HG03103 (cell line): ENCODE measurements at regions not wholly inside any gene's neighbourhood (a gene's known extent, or its start where the extent isn't known, plus 50 kb on each side); places are given as distances from the start of the nearest gene placed in this dataset.

Experiments
- ATAC-seq: cut with Tn5 transposase; IDR thresholded peaks from one replicate; pipeline ENCODE4 v1.9.1; 2021; ENCODE audit warnings: low read depth; ENCODE audit not compliant: unreplicated experiment

DNA sequence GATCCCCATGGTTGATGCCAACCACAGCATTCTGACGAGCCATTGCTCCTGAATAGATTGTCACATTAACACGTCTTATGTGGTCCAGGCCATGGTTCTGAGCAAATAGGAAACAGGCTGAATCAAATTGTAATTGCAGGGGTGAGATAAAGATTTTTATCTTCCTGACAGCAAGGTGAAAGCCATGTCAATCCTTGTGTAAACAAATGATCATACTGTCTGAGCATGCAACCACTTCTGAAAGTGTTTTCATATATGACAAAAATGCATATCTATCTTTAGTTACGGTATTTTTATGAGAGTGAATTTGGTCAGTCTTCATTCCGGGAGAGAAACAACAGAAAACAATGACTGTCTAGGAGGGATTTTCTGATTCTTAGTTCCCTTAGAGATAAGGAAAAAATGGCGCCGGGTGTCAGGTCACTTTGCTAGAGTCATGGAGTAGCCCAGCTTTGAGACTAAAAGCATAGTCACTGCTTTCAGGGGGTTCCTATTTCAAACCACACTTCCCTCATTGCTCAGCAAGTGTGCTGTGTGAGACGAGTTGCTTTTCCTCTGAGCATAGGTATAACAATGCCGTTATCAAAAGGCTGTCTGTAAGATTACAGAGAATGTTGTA is 958.9 kb downstream of the DCDC2C start:
- ATAC-seq = no peak

DNA sequence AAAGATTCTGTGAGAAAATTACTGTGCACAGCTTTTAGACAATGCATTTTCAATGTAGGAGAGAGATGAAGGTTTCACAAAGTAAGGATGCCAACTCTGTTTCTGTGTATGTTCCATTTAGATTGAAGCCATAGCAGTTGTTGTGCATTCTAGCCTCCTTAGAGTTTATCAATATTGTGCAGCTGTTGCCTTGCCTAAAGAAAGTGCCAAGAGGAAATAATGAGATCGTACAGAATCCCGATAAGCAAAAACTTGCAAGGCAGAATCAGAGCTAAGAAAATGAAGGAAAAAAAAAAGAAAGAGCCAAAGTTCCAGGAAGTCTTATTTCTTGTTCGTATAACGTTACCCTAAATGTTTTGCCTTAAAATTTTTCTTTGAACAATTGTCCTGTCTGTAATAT is 965.0 kb downstream of the DCDC2C start:
- ATAC-seq = no peak

DNA sequence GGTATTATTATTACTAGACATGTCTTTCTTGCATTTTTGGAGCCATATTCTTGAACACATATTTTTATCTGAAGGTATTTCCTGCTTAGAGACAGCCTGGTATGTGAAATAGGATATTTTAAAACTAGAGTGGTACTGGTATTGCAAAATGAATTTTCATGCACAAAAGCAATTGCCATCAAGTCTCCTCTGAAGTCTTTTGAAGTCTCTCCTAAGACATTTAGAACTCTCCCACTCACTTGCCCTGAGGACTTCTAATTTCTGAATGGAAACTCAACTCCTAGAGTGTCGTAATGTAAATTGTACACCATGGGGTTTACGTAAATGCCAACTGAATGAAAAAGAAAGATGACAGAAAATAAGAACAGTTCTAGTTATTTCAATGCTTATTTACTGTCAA is 967.0 kb downstream of the DCDC2C start:
- ATAC-seq = no peak

DNA sequence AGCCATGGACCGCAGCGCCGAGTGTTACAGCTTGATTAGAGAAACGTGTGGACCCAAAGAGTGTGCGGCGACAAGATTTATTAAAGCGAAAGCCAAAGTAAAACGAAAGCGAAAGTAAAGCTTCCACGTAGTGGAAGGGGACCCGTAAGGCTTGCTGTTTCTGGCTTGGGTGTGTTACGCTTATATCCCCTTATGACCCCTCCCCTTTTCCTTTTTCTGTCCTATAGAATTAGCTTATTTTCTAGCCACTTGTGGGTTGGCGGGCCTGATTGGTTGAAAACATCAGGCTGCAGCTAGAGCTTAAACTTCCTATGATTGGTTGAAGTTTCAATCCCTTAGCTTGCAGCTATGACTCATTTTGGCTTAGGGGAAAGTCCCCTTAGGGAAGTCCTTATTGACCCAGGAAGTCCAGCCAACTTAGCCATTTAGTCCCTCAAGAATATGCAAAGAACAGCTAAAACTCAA is 969.7 kb downstream of the DCDC2C start:
- no peak for ATAC-seq

DNA sequence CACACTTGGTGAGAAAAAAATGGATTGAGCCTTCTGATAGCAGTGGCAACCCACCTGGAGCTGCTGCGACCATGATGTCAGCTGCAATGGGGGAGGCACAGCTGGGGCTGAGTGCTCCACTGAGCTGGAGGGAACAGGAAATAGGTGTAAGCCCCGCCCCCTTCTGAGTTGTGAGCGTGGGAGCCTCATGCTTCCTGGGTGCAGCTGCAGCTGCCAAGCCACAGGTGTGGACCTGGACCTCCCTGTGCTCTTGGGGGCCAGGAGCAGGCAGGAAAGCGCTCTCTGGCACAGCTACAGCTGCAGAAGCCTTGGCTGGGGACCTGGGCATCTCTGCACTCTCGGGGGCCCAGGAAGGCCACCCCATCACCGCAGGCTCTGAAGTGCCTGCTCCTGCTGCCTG is 970.6 kb downstream of the DCDC2C start:
- no peak for ATAC-seq

DNA sequence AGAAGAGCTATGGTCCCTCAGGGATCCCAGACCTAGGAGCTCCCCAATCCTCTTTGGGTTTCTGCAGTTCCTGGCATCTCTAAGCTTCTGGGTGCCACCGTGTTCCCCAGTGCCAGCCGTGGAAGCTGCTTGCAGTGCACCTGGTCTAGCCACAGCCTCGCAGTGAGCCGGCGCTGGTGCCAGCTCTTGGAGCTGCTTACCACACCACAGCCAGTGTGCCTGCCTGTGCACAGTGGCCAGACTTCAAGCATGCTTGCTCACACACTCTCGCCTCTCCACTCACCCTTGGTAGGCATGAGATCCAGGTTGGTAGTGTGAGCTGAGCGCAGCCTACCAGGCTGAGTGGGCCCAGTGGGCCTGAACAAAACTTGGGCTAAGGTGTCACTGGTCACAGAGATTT is 971.9 kb downstream of the DCDC2C start:
- no peak for ATAC-seq

DNA sequence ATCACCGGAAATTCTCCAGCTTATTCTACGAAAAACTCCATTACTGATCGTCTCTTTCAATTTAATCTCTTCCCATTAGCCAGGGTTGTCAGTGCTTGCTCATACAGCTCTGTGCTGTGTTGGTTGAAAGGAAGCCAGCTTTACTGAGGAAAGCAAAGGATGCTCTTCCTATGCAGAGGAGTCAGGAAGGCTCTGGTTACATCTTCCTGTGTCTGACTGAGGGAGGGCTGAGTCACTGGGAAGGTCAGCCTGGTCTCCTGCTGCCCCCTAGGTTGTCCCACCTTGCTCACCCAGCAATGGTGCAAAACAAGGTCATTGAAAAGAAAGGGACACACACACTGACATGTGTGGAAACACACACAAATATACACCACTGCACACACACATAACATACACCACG is 975.6 kb downstream of the DCDC2C start:
- ATAC-seq = no peak

DNA sequence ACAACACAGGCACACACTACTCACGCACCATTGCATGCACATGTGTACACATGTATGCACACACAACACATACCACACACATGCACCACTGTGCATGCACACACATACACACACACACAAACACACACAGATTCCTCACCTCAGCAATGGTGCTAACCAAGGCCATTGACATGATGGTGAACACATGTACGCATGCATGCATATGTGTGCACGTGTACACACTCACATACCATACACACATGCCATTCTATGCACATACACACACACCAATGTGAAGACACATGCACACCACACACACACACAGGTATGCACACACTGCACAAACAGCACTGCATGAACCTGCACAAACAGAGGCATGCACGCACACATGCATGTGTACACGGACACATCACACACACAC is 976.0 kb downstream of the DCDC2C start:
- no peak for ATAC-seq

DNA sequence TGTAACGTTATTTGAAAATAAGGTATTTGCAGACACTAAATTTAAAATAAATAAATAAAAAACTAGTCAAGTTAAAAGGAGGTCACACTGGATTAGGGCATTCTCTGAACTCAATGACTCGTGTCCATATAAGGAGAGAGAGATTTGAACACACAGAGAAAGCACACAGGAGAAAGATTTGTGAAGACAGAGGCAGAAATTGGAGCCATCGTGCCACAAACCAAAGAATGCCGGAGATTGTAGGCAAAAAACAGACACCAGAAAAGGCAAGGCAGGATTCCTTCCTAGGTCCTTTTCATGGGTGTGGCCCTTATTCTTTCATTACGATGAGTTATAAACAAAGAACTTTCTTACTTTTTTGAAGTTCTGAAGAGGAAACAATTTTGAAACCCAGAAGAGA is 981.5 kb downstream of the DCDC2C start:
- no peak for ATAC-seq

DNA sequence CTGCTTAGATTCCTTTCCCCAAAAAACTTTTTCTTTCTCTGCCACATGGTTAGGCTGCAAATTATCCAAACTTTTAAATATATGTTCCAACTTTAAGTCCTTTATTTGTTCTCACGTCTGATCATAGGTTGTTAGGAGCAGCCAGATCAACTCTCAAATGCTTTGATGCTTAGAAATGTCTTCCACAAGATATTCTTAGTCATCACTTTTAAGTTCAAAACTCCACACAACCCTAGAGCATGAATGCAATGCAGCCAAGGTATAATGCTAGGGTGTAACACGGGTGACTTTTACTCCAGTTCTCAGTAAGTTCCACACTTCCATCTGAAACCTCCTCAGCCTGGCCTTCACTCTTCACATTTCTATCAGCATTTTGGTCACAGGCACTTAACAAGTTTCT is 987.5 kb downstream of the DCDC2C start:
- ATAC-seq = no peak

DNA sequence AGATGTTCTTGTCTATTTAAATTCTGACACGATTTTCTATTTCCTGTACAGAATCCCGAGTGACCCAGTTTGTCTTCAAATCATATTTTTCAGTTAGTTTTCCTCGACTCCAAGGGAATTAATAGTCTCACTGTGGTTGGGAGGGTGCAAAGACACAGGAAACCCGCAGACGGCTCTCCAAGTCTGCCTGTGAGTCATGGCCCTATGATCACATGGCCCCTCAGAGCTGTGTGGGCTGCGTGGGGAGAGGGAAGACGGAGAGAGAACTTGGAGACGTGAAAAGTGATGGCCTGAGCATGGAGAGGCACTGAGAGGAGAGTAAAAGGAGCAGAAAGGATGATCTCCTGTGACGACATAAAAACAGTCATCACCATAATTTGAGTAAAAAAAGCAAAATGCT is 989.9 kb downstream of the DCDC2C start:
- no peak for ATAC-seq

DNA sequence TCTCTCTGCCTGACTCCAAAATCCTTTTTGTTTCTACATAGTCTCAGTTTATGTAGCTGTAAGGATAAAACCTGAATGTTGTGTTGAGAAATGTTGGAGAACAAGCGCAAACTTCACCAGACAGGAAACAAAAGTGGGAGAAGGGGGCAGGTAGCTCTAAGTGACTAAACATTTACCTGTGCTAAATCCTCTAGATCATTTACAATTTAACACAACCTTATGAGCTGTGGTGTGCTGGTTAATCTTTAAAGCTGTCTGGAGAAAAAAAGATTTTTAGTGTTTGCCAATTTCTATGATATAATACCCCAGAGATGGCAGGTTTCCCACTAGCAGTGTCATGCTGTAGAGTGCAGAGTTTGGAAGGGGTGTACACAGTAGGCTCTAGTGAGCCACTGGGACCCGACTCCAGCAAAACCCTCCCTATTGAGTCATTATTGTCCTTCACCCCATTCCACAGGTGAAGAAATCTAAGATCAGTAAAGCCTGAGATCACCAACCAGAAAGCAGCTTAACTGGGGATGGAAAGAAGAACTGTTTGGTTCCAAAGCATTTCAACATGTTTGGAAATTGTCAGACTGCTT is 992.0 kb downstream of the DCDC2C start:
- ATAC-seq = no peak

DNA sequence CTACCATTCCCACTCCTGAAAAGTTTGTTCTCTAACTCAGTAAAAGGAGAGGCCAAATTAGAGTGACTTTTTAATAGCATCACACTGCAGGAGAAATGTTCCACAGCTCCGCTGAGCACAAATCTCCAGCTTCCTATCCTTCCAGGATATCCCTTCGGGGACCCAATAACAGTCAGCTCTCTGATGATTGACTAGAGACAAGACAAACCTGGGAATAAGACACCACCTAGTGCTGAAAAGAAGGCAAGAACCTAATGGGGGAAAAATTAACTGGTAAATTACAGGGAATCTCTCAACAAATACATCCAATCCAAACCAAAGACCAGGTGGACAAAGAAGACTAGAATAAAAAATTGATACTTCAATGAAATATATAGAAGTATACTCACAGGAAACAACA is 977.1 kb upstream of the SOX11 start:
- ATAC-seq = no peak

DNA sequence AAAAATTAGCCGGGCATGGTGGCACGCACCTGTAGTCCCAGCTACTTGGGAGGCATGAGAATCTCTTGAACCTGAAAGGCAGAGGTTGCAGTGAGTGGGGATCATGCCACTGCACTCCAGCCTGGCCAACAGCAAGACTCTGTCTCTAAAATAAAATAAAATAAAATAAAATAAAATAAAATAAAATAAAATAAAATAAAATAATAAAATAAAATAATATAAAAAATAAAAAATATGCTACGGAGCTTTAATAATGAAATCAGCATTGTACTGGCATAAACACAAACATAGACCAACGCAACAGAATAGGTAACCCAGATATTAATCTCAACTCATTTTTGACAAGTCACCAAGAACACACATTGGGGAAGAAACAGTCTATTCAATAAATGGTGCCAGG is 973.4 kb upstream of the SOX11 start:
- ATAC-seq = no peak

DNA sequence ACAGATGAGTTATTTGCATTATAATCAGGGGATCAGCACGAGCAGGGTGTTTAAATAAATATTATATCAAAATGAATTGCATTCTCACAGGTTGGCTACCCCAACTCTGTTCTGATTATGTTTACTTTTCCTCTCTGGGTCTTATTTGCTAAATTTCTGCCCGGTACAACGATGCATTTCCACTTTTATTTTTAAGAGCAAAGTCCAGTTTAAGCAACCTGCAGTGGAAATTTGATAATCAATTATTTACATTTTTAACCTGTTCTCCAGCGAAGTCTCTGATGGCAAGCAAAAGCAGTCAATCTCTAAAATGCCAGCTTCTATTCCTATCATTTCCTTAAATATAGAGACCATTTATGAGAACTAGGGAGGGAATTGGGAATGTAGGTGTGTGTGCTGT is 966.6 kb upstream of the SOX11 start:
- no peak for ATAC-seq

DNA sequence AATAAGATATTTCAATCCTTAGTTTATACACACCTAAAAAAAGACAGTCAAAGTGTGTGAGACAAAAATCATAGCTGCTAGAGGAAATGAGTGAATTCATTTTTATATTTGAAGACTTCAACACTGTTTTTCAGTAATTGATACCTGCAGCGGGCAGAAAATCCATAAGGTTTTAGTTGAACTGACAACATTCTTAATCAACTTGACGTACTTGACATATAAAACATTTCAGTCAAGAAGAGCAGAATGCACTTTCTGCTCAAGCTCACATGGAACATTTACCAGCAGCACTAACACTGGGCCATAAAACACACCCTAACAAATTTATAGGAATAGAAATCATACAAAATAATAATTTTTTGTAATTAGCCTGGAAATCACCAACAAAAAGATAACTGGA is 959.6 kb upstream of the SOX11 start:
- no peak for ATAC-seq

DNA sequence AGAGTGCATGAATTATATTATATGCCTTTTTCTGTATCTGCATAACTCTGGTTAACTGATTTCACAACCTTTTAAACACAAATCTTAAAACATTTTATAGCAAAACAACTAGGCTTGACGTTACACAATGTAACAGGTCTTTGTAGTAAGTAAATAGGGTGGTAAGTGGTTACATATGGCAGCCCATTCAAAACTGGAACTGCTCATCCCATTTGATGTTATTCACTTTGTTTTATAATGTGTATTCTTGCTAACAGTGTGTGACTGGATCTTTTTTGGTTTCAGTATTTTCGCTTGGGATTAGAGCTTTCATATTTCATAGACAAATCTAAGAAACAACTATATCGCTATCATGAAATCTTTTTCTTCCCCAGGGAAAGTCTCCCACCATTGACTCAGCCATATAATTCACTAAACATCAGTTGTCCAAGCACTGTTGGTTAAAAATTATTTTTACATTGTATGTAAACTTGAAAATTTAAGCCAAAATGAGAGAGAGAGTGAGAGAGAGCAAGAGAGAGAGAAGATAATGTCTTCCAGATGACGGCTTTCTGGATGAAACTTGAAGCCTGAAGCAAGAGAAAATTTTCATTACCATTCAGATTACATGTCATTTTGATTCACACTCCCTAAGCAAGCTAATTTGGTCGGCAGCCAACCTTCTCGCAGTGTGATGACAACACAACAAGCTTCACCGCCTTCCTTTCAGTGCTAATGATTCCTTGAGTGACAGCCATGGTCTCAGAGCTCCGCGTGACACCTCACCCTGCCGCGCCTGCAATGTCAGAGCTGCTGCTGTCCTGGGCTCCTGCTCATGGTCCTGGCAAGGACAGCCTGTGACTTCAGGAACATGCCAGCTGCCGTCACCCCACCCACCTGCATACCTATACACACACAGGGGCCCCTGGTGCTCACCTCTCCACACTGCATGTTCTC is 946.9 kb upstream of the SOX11 start:
- ATAC-seq = no peak

DNA sequence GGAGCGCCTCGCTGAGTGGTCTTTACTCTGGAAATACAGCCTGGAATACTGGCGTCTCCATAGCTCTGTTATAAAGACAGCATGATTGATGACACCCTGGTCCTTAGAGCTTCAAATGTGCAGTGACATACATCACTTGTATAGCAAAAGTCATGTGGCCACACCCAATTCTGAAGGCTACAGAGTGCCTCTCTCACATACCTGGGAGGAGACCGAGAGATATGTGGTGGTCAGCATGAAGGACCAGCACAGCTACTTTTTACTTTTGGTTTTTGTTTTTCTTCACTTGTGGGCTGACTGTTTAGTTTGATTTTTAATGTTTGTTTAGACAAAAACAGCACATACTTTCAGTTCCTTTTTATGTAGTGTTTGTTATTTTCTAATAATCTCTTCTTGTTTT is 938.5 kb upstream of the SOX11 start:
- ATAC-seq = no peak

DNA sequence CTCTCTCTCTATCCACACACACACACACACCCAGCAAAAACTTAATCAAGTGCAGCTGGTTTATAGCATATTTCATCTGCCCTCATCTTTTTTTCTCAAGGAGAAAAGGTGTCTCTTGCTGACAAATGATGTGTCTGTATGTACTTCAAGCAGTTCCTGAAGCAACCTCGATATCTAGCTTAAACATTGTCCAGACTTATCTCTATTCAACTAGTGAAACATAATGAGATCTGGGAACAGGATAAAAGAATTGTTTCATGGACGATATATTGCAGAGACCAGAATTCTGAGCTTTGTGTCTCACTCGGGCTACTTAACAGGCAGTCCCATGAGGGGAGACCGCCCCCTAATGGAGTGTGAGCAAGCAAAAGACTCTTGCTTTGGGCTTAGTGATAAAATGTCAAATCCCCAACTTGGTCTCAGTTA is 929.2 kb upstream of the SOX11 start:
- no peak for ATAC-seq

DNA sequence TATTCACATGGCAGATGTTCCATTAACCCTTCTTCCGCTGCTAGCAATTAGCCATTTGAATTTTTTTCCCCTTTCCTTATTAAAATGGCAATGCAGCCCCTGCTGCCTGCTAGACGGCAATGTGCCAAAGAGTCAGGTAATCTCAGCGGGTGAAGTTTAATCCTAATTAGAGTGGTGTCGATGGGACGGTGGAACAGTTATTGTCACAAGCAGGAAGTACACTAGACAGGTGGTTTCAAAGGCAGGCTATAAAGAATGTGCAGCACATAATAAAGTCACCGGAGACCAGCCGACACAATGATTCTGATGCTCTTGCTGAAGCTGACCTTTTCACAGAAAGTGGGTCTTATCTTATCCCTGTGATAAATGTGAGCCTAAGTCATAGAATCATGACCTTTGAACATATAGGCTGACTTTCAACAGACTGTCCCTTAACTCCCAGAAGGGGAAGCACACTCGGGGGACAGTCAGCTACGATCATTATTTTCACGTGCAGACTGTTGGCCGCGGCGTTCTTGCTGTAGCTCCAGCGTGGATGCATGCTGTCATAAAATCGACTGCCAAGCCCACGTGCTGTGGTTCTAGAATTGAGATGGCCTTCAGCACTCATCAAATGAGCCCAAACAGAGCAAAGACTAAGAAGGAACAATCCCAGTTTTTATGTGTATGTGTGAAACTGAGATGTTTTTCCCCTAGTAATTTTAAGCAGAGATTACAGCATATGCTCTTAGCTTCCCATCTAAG is 926.2 kb upstream of the SOX11 start:
- no peak for ATAC-seq

DNA sequence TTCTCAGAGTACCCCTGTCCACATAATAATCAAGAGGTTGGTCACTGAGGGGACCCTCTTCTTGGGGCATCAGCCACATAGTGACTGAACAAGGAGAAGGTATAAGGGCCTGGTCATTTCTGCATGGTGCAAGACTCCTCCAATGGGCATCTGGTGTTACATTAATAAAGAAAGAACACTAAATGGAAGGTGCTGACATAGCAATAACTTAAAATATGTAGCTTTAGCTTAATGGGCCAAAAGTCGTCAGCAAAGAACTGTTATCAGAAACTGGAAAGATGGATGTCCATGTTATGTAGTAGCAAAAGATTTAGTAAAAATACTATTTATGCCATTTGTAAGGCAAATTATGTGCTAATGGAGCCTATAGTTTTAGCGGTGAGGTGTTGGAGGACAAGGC is 916.5 kb upstream of the SOX11 start:
- ATAC-seq = no peak
